ENCODE measurements at regions not wholly inside any gene's neighbourhood (a gene's known extent, or its start where the extent isn't known, plus 50 kb on each side); places are given as distances from the start of the nearest gene placed in this dataset.

DNA sequence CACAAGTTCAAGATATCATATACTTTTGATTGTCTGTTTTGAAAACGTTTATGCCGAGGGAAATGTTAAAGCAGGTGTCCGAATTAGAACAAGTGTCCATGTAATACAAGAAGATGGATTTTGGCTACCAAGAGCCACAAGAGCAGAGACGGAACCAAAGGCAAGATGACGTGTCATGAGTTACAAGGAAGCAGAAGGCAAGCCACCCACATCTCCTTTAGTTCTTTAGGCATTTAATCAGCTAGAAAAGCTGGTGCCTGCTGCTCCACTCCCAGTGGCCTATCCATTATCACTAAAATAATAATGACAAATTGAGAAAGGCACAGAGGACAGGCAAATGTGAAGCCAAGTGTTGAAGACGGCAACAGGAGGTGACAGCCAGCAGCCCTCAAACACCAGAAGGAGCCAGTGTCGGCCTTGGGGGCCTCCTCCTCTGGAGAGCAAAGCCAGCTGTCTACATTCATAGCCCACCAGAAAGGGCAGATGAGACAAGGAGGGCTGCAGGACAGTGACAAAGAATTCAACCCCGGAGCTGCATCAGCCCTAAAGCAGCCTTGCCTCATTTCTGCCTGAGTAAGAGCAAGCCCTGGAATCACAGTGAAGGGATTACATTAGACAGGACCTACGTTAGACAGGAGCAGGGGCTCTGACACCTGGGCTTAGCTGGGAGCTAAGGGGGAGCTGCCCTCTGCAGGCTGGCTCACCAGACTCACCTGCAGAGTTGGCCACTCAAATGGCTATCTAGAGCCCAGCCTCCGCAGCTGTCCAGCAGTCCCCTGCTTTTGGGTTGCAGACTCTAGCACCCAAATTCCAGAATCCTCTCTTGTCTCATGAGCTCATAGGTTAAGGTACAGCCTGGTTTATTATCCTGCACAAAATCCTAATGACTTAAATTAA, 569.9 kb downstream of the UQCRFS1 start:
- no peak overlapping the region for H3K27ac ChIP-seq (ENCODE audit: insufficient read depth in 1 of 2, low read depth in 1 of 2, low read length in 2 of 2, poor library complexity in 1 of 2, severe bottlenecking in 2 of 2)
- no peaks in the 10 kb centered on the region for H3K9me3 ChIP-seq (ENCODE audit: control extremely low read depth in 1 of 5, control insufficient read depth in 4 of 5, insufficient read depth in 2 of 5, low read depth in 1 of 5, low read length in 4 of 5)
- CTCF ChIA-PET: no interaction called here
- DNase-seq: no peak
- POLR2A ChIA-PET: no interaction called here
- H3K4me1 ChIP-seq (ENCODE audit: control extremely low read depth in 1 of 4, control insufficient read depth in 4 of 4, insufficient read depth in 4 of 4, low read length in 3 of 4): no peaks in the 10 kb centered on the region
- no peaks in the 10 kb centered on the region for H3K36me3 ChIP-seq (ENCODE audit: control insufficient read depth in 4 of 4, insufficient read depth in 4 of 4, low read length in 3 of 4)
- WGBS (ENCODE audit: insufficient coverage): 94% methylated on average over 9 of the region's 10 CpGs
- H3K27me3 ChIP-seq (replicated peaks in 2 of 5; ENCODE audit: control insufficient read depth in 4 of 5, insufficient read depth in 5 of 5, low read length in 4 of 5): no peaks in the 10 kb centered on the region
- no peak overlapping the region for H3K4me3 ChIP-seq (ENCODE audit: control insufficient read depth in 1 of 7, extremely low read depth in 1 of 7, insufficient read depth in 4 of 7, low read depth in 2 of 7, low read length in 6 of 7)

DNA sequence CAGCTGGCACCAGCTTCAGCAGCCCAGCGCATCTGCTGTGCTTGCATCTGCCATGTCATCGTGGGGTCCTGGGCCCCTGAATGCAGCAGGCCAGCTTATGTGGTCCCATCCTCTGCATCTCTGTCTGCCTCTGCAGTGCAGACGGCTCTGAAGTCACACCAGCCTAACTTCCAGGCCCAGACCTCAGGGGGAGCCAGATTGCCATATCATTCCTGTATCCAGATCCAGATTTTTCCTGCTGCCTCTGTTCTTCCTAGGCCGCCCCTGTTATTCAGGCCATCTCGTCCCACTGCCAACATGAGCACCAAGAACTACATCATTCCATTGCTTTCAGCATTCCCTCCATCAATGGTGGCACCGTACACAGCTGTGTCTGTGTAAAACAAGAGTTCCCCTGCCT, 571.6 kb downstream of the UQCRFS1 start:
- 96% methylated on average over 5 of the region's 6 CpGs for WGBS (ENCODE audit: insufficient coverage)
- H3K27me3 ChIP-seq (replicated peaks in 2 of 5; ENCODE audit: control insufficient read depth in 4 of 5, insufficient read depth in 5 of 5, low read length in 4 of 5): no peaks in the 10 kb centered on the region
- H3K4me3 ChIP-seq (ENCODE audit: control insufficient read depth in 1 of 7, extremely low read depth in 1 of 7, insufficient read depth in 4 of 7, low read depth in 2 of 7, low read length in 6 of 7): no peak overlapping the region
- CTCF ChIA-PET: no interaction called here
- no peaks in the 10 kb centered on the region for H3K36me3 ChIP-seq (ENCODE audit: control insufficient read depth in 4 of 4, insufficient read depth in 4 of 4, low read length in 3 of 4)
- H3K9me3 ChIP-seq (ENCODE audit: control extremely low read depth in 1 of 5, control insufficient read depth in 4 of 5, insufficient read depth in 2 of 5, low read depth in 1 of 5, low read length in 4 of 5): no peaks in the 10 kb centered on the region
- no peak for DNase-seq
- POLR2A ChIA-PET: no interaction called here
- H3K27ac ChIP-seq (ENCODE audit: insufficient read depth in 1 of 2, low read depth in 1 of 2, low read length in 2 of 2, poor library complexity in 1 of 2, severe bottlenecking in 2 of 2): no peak overlapping the region
- no peaks in the 10 kb centered on the region for H3K4me1 ChIP-seq (ENCODE audit: control extremely low read depth in 1 of 4, control insufficient read depth in 4 of 4, insufficient read depth in 4 of 4, low read length in 3 of 4)

DNA sequence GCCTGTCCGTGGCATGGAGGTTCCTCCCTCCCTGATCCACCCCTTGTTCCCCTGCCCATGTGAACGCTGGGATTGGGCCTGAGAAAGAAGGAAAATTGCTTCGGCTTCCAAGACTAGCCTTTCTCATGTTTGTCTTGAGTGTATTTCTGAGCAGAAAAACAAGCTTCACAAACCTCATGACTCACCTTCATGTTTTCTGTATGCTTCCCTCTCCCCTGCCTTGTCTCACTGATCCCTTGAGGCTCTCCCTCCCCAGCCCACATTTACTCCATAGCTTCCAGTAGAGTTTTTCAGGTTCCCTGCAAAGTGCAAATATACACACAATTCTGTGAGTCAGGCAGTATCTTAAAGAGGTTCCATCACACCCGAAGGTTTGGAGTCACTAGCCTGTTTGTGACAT, 572.4 kb downstream of the UQCRFS1 start:
- no peak for DNase-seq
- Histone ChIP-seq H3K4me3 (ENCODE audit: control insufficient read depth in 1 of 7, extremely low read depth in 1 of 7, insufficient read depth in 4 of 7, low read depth in 2 of 7, low read length in 6 of 7) (no peak overlapping the region), H3K9me3 (ENCODE audit: control extremely low read depth in 1 of 5, control insufficient read depth in 4 of 5, insufficient read depth in 2 of 5, low read depth in 1 of 5, low read length in 4 of 5) (no peaks in the 10 kb centered on the region), H3K27me3 (replicated peaks in 2 of 5; ENCODE audit: control insufficient read depth in 4 of 5, insufficient read depth in 5 of 5, low read length in 4 of 5) (no peaks in the 10 kb centered on the region), H3K36me3 (ENCODE audit: control insufficient read depth in 4 of 4, insufficient read depth in 4 of 4, low read length in 3 of 4) (no peaks in the 10 kb centered on the region), H3K4me1 (ENCODE audit: control extremely low read depth in 1 of 4, control insufficient read depth in 4 of 4, insufficient read depth in 4 of 4, low read length in 3 of 4) (no peaks in the 10 kb centered on the region), H3K27ac (ENCODE audit: insufficient read depth in 1 of 2, low read depth in 1 of 2, low read length in 2 of 2, poor library complexity in 1 of 2, severe bottlenecking in 2 of 2) (no peak overlapping the region)
- ChIA-PET CTCF (no interaction called here), POLR2A (no interaction called here)
- 100% methylated on average over 2 of the region's 4 CpGs for WGBS (ENCODE audit: insufficient coverage)

DNA sequence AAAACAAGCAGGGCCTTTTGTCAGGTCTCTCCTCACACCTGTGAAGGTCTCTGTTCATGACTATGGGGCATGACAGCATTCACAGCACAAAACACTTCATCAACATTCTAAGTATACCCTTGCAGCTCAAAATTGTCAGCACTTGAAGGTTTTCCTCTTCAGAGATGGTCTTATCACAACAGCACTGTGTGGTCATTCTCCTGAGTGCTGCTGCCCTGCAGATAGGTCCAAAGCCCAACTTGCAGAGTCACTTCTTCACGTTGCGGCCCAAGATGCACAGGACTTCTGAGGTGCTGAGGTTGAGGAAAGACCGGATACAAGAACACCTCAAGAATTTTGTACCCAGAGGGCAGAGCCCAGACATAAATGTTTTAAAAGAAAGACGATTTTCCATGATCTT, 574.5 kb downstream of the UQCRFS1 start:
- 100% methylated on average over 4 of the region's 4 CpGs for WGBS (ENCODE audit: insufficient coverage)
- H3K4me1 ChIP-seq (ENCODE audit: control extremely low read depth in 1 of 4, control insufficient read depth in 4 of 4, insufficient read depth in 4 of 4, low read length in 3 of 4): no peaks in the 10 kb centered on the region
- H3K27ac ChIP-seq (ENCODE audit: insufficient read depth in 1 of 2, low read depth in 1 of 2, low read length in 2 of 2, poor library complexity in 1 of 2, severe bottlenecking in 2 of 2): no peak overlapping the region
- CTCF ChIA-PET: no interaction called here
- no peaks in the 10 kb centered on the region for H3K27me3 ChIP-seq (replicated peaks in 2 of 5; ENCODE audit: control insufficient read depth in 4 of 5, insufficient read depth in 5 of 5, low read length in 4 of 5)
- no peaks in the 10 kb centered on the region for H3K36me3 ChIP-seq (ENCODE audit: control insufficient read depth in 4 of 4, insufficient read depth in 4 of 4, low read length in 3 of 4)
- DNase-seq: no peak
- peaks cover 0 to 9% (median 4%) of the 10 kb centered on the region in 5 experiments for H3K9me3 ChIP-seq (ENCODE audit: control extremely low read depth in 1 of 5, control insufficient read depth in 4 of 5, insufficient read depth in 2 of 5, low read depth in 1 of 5, low read length in 4 of 5)
- POLR2A ChIA-PET: no interaction called here
- H3K4me3 ChIP-seq (ENCODE audit: control insufficient read depth in 1 of 7, extremely low read depth in 1 of 7, insufficient read depth in 4 of 7, low read depth in 2 of 7, low read length in 6 of 7): no peak overlapping the region

DNA sequence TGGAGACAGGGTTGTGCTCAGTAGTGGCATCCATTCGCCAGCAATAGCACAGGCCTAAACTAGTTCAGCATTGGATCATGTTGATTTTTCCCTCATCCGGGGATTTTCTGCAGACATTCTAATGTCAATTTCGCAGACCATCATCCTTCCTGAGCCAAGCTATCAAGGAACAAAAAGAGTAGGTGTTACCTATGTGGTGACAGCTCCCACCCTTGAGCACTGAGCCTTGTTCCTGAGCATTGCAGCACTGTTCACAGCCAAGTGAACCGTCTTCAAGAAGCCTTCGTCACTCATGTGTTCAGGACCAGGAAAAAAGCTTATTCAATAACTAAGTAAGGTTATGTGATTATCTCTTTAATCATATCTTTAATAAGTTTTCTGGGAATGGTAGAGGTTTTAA, 576.2 kb downstream of the UQCRFS1 start:
- ChIA-PET CTCF (interaction anchor here (0.8 kb wide), 1 partner anchor 170 kb away, joined by 3 read pairs; no protein-coding TSS in a partner anchor), POLR2A (no interaction called here)
- no peak for DNase-seq
- peaks cover 0 to 9% (median 4%) of the 10 kb centered on the region in 5 experiments for H3K9me3 ChIP-seq (ENCODE audit: control extremely low read depth in 1 of 5, control insufficient read depth in 4 of 5, insufficient read depth in 2 of 5, low read depth in 1 of 5, low read length in 4 of 5)
- H3K27me3 ChIP-seq (replicated peaks in 2 of 5; ENCODE audit: control insufficient read depth in 4 of 5, insufficient read depth in 5 of 5, low read length in 4 of 5): no peaks in the 10 kb centered on the region
- H3K36me3 ChIP-seq (ENCODE audit: control insufficient read depth in 4 of 4, insufficient read depth in 4 of 4, low read length in 3 of 4): no peaks in the 10 kb centered on the region
- no peak overlapping the region for H3K27ac ChIP-seq (ENCODE audit: insufficient read depth in 1 of 2, low read depth in 1 of 2, low read length in 2 of 2, poor library complexity in 1 of 2, severe bottlenecking in 2 of 2)
- peaks cover 0 to 9% (median 4%) of the 10 kb centered on the region in 4 experiments for H3K4me1 ChIP-seq (ENCODE audit: control extremely low read depth in 1 of 4, control insufficient read depth in 4 of 4, insufficient read depth in 4 of 4, low read length in 3 of 4)
- no peak overlapping the region for H3K4me3 ChIP-seq (ENCODE audit: control insufficient read depth in 1 of 7, extremely low read depth in 1 of 7, insufficient read depth in 4 of 7, low read depth in 2 of 7, low read length in 6 of 7)
- 94% methylated on average over 2 of the region's 5 CpGs for WGBS (ENCODE audit: insufficient coverage)

DNA sequence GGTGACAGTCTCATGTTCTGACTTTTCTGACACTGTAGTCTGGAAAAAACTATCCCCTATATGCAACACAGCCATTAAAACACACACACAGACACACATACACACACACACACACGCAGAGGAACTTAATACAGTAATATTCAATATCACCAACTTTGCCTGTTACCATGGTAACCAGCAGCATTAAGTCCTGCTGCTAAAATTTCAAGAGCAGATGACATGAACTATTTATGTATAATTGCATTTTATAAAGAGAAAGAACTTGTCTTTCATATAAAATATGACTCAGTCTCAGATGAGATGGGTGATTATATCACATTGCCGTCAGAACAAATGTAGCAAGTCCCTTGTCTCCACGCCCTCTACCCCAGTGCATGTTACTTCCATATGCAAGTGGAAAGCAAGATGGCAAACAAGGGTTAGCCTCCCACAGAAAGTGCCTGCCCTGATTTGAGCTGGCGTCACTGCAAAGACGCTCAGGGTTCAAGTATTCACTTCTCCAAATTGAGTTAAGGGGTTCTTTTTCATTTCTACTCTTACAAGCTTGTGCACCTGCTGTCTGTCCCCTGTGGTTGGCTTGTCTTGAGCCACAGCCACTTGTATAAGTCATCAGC, 576.8 kb downstream of the UQCRFS1 start:
- no peak overlapping the region for H3K27ac ChIP-seq (ENCODE audit: insufficient read depth in 1 of 2, low read depth in 1 of 2, low read length in 2 of 2, poor library complexity in 1 of 2, severe bottlenecking in 2 of 2)
- H3K36me3 ChIP-seq (ENCODE audit: control insufficient read depth in 4 of 4, insufficient read depth in 4 of 4, low read length in 3 of 4): no peaks in the 10 kb centered on the region
- POLR2A ChIA-PET: no interaction called here
- H3K9me3 ChIP-seq (ENCODE audit: control extremely low read depth in 1 of 5, control insufficient read depth in 4 of 5, insufficient read depth in 2 of 5, low read depth in 1 of 5, low read length in 4 of 5): peaks cover 0 to 9% (median 4%) of the 10 kb centered on the region in 5 experiments
- H3K27me3 ChIP-seq (replicated peaks in 2 of 5; ENCODE audit: control insufficient read depth in 4 of 5, insufficient read depth in 5 of 5, low read length in 4 of 5): no peaks in the 10 kb centered on the region
- WGBS (ENCODE audit: insufficient coverage): 100% methylated on average over 4 of the region's 5 CpGs
- CTCF ChIA-PET: interaction anchor here (0.8 to 1.3 kb wide), 2 partner anchors 169 kb away, joined by 3 to 4 read pairs; no protein-coding TSS in a partner anchor
- DNase-seq: no peak
- no peak overlapping the region for H3K4me3 ChIP-seq (ENCODE audit: control insufficient read depth in 1 of 7, extremely low read depth in 1 of 7, insufficient read depth in 4 of 7, low read depth in 2 of 7, low read length in 6 of 7)
- peaks cover 0 to 9% (median 4%) of the 10 kb centered on the region in 4 experiments for H3K4me1 ChIP-seq (ENCODE audit: control extremely low read depth in 1 of 4, control insufficient read depth in 4 of 4, insufficient read depth in 4 of 4, low read length in 3 of 4)

DNA sequence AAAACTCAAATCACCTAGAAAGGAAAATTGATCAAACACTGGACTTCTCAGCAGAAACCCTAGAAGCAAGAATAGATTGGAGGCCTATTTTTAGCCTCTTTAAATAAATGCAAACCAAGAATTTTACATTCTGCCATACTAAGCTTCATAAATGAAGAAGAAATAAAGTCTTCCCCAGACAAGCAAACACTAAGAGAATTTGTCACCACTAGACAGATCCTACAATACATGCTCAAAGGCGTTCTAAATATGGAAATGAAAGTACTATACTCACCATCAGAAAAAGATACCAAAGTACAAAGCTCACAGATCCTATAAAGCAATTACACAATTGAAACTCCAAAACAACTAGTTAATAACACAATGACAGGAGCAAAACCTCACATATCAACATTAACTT, 578.1 kb downstream of the UQCRFS1 start:
- ChIA-PET CTCF (interaction anchor here (1.3 to 2.6 kb wide), 4 partner anchors 15 to 168 kb away, joined by 4 to 11 read pairs (median 8); no protein-coding TSS in a partner anchor), POLR2A (no interaction called here)
- Histone ChIP-seq H3K36me3 (ENCODE audit: control insufficient read depth in 4 of 4, insufficient read depth in 4 of 4, low read length in 3 of 4) (no peaks in the 10 kb centered on the region), H3K9me3 (ENCODE audit: control extremely low read depth in 1 of 5, control insufficient read depth in 4 of 5, insufficient read depth in 2 of 5, low read depth in 1 of 5, low read length in 4 of 5) (peaks cover 0 to 9% (median 4%) of the 10 kb centered on the region in 5 experiments), H3K4me3 (ENCODE audit: control insufficient read depth in 1 of 7, extremely low read depth in 1 of 7, insufficient read depth in 4 of 7, low read depth in 2 of 7, low read length in 6 of 7) (no peak overlapping the region), H3K27me3 (replicated peaks in 2 of 5; ENCODE audit: control insufficient read depth in 4 of 5, insufficient read depth in 5 of 5, low read length in 4 of 5) (no peaks in the 10 kb centered on the region), H3K27ac (ENCODE audit: insufficient read depth in 1 of 2, low read depth in 1 of 2, low read length in 2 of 2, poor library complexity in 1 of 2, severe bottlenecking in 2 of 2) (no peak overlapping the region), H3K4me1 (ENCODE audit: control extremely low read depth in 1 of 4, control insufficient read depth in 4 of 4, insufficient read depth in 4 of 4, low read length in 3 of 4) (peaks cover 0 to 9% (median 4%) of the 10 kb centered on the region in 4 experiments)
- no CpG with 5 or more reads among the region's 1 CpG for WGBS (ENCODE audit: insufficient coverage)
- DNase-seq: no peak

All from common myeloid progenitor, CD34-positive (primary cell).